Nephron progenitor cell (in vitro differentiated cells): ENCODE measurements at regions not wholly inside any gene's neighbourhood (a gene's known extent, or its start where the extent isn't known, plus 50 kb on each side); places are given as distances from the start of the nearest gene placed in this dataset.

Experiments
- DNase-seq: peaks from one replicate; pipeline ENCODE4 v3.0.0; 2021
- H3K27ac Mint-ChIP-seq: 2 replicates; pipeline ENCODE4 v1.8.0; 2021; ENCODE audit warnings: mild to moderate bottlenecking, moderate library complexity, mixed read lengths
- H3K27me3 Mint-ChIP-seq: 2 replicates; pipeline ENCODE4 v1.8.0; 2021; ENCODE audit warnings: mild to moderate bottlenecking, low read depth, mixed read lengths; ENCODE audit not compliant: poor library complexity
- H3K36me3 Mint-ChIP-seq: 2 replicates; pipeline ENCODE4 v1.8.0; 2021; ENCODE audit warnings: low read depth, mixed read lengths
- H3K4me1 Mint-ChIP-seq: 2 replicates; pipeline ENCODE4 v1.8.0; 2021; ENCODE audit warnings: mixed read lengths
- H3K4me3 Mint-ChIP-seq: 2 replicates; pipeline ENCODE4 v1.8.0; 2021; ENCODE audit warnings: mild to moderate bottlenecking, moderate library complexity, mixed read lengths
- H3K9me3 Mint-ChIP-seq: 2 replicates; pipeline ENCODE4 v1.8.0; 2021; ENCODE audit warnings: mild to moderate bottlenecking, moderate library complexity, mixed read lengths
- CTCF ChIP-seq: fragments of 200-600 bp; sonication (generic); IDR thresholded peaks from 2 replicates; pipeline ENCODE4 v1.5.0; 2021; ENCODE audit warnings: antibody characterized with exemption

GRCh38 chr10:130708465-130709070, 572.4 kb downstream of the GLRX3 start:
- DNase-seq: no peak
- no peak for TF ChIP-seq CTCF

GRCh38 chr10:130709415-130709814, 573.2 kb downstream of the GLRX3 start:
- Mint-ChIP-seq H3K27ac (no peak overlapping the region), H3K4me1 (no peaks in the 10 kb centered on the region), H3K9me3 (no peaks in the 10 kb centered on the region), H3K4me3 (no peak overlapping the region), H3K36me3 (no peaks in the 10 kb centered on the region), H3K27me3 (peaks cover 36% of the 10 kb centered on the region)
- no peak for TF ChIP-seq CTCF
- no peak for DNase-seq

More at GRCh38 chr10:130708465-130709070, 572.4 kb downstream of the GLRX3 start:
- H3K36me3 Mint-ChIP-seq: no peaks in the 10 kb centered on the region
- peaks cover 41% of the 10 kb centered on the region for H3K27me3 Mint-ChIP-seq
- no peak overlapping the region for H3K4me3 Mint-ChIP-seq
- no peaks in the 10 kb centered on the region for H3K9me3 Mint-ChIP-seq
- H3K27ac Mint-ChIP-seq: no peak overlapping the region
- H3K4me1 Mint-ChIP-seq: no peaks in the 10 kb centered on the region

GRCh38 chr10:130711072-130711471, 574.9 kb downstream of the GLRX3 start:
- Mint-ChIP-seq H3K4me1 (no peaks in the 10 kb centered on the region), H3K4me3 (no peak overlapping the region), H3K27me3 (peaks cover 31% of the 10 kb centered on the region), H3K27ac (no peak overlapping the region), H3K9me3 (no peaks in the 10 kb centered on the region), H3K36me3 (no peaks in the 10 kb centered on the region)
- no peak for TF ChIP-seq CTCF
- DNase-seq: no peak

- Mint-ChIP-seq H3K4me3 (no peak overlapping the region), H3K36me3 (no peaks in the 10 kb centered on the region), H3K27me3 (peaks cover 33% of the 10 kb centered on the region), H3K27ac (no peak overlapping the region), H3K9me3 (no peaks in the 10 kb centered on the region), H3K4me1 (no peaks in the 10 kb centered on the region)
- no peak for DNase-seq
- no peak for TF ChIP-seq CTCF
Observed at GRCh38 chr10:130713135-130713534, 576.9 kb downstream of the GLRX3 start.

- Mint-ChIP-seq H3K4me3 (no peak overlapping the region), H3K27me3 (peaks cover 33% of the 10 kb centered on the region), H3K9me3 (no peaks in the 10 kb centered on the region), H3K36me3 (no peaks in the 10 kb centered on the region), H3K4me1 (no peaks in the 10 kb centered on the region), H3K27ac (no peak overlapping the region)
- TF ChIP-seq CTCF: no peak
- DNase-seq: no peak
Observed at GRCh38 chr10:130713731-130714130, 577.5 kb downstream of the GLRX3 start.

- Mint-ChIP-seq H3K4me1 (no peaks in the 10 kb centered on the region), H3K36me3 (no peaks in the 10 kb centered on the region), H3K4me3 (no peak overlapping the region), H3K9me3 (no peaks in the 10 kb centered on the region), H3K27ac (no peak overlapping the region), H3K27me3 (peaks cover 34% of the 10 kb centered on the region)
- no peak for DNase-seq
- TF ChIP-seq CTCF: no peak
Observed at GRCh38 chr10:130714742-130715467, 578.7 kb downstream of the GLRX3 start.
